Keratinocyte (primary cell): ENCODE measurements at regions not wholly inside any gene's neighbourhood (a gene's known extent, or its start where the extent isn't known, plus 50 kb on each side); places are given as distances from the start of the nearest gene placed in this dataset.

Experiments
- DNase-seq: peaks from one replicate; pipeline ENCODE4 v3.0.0-alpha.2; 2011; ENCODE audit warnings: low read depth, missing footprints, low spot score
- FAIRE-seq: peaks from 2 replicates; lab custom pipeline; 2011; peaks lifted over from hg19 to GRCh38; lab: Jason Lieb, UNC
- H2AFZ ChIP-seq: 2 replicates; pipeline ENCODE4 v1.6.0; 2012; ENCODE audit warnings: low read length, control low read depth, inconsistent platforms; ENCODE audit not compliant: control insufficient read depth
- H3K27ac ChIP-seq: 2 replicates; pipeline ENCODE4 v1.5.1; 2011; ENCODE audit warnings: low read length; ENCODE audit not compliant: control insufficient read depth, insufficient read depth
- H3K27me3 ChIP-seq: 3 replicates; pipeline ENCODE4 v1.6.0; 2011; ENCODE audit warnings: low read length; ENCODE audit not compliant: control insufficient read depth, insufficient read depth; ENCODE audit errors: extremely low read depth
- H3K36me3 ChIP-seq, 2 experiments: 2 replicates in 1 of 2; 3 replicates in 1 of 2; pipeline ENCODE4 v1.5.1; 2011; ENCODE audit warnings: low read length in 2 of 2, mild to moderate bottlenecking in 1 of 2; ENCODE audit not compliant: control insufficient read depth in 2 of 2, insufficient read depth in 2 of 2; ENCODE audit errors: extremely low read depth in 1 of 2
- H3K4me1 ChIP-seq: 3 replicates; pipeline ENCODE4 v1.5.1; 2011; ENCODE audit warnings: low read length; ENCODE audit not compliant: control insufficient read depth, insufficient read depth; ENCODE audit errors: extremely low read depth
- H3K4me2 ChIP-seq: 3 replicates; pipeline ENCODE4 v1.6.0; 2011; ENCODE audit warnings: low read depth, low read length; ENCODE audit not compliant: control insufficient read depth, insufficient read depth; ENCODE audit errors: extremely low read depth
- H3K4me3 ChIP-seq, 3 experiments: fragments of 200-600 bp in 1 of 3; sonication (generic) in 1 of 3; 2 replicates in 2 of 3; 3 replicates in 1 of 3; pipeline ENCODE4 v1.5.1; 2011 to 2016; ENCODE audit warnings: low read length in 3 of 3, mild to moderate bottlenecking in 3 of 3, control low read depth in 2 of 3, inconsistent platforms in 1 of 3, low read depth in 1 of 3, mixed read lengths in 1 of 3, mixed run types in 1 of 3, moderate library complexity in 1 of 3; ENCODE audit not compliant: control insufficient read depth in 2 of 3, insufficient read depth in 2 of 3; ENCODE audit errors: extremely low read depth in 1 of 3
- H3K79me2 ChIP-seq: 2 replicates; pipeline ENCODE4 v1.6.0; 2012; ENCODE audit warnings: low read length; ENCODE audit not compliant: control insufficient read depth, insufficient read depth
- H3K9ac ChIP-seq: 3 replicates; pipeline ENCODE4 v1.6.0; 2011; ENCODE audit warnings: low read length; ENCODE audit not compliant: control insufficient read depth, insufficient read depth; ENCODE audit errors: extremely low read depth
- H3K9me1 ChIP-seq: 3 replicates; pipeline ENCODE4 v1.6.0; 2011; ENCODE audit warnings: low read length; ENCODE audit not compliant: control insufficient read depth, insufficient read depth; ENCODE audit errors: extremely low read depth
- H3K9me3 ChIP-seq: 2 replicates; pipeline ENCODE4 v1.5.1; 2012; ENCODE audit warnings: low read depth, low read length; ENCODE audit not compliant: control insufficient read depth
- H4K20me1 ChIP-seq: 3 replicates; pipeline ENCODE4 v1.6.0; 2011; ENCODE audit warnings: low read length; ENCODE audit not compliant: control insufficient read depth, insufficient read depth; ENCODE audit errors: extremely low read depth
- EZH2 ChIP-seq: IDR thresholded peaks from one replicate; pipeline ENCODE4 v1.6.1; 2012; ENCODE audit warnings: inconsistent platforms, mild to moderate bottlenecking, low read length, moderate library complexity
- dilution Hi-C: fragments of 300-500 bp; cut with MboI; formaldehyde crosslinking; loops from one replicate; pipeline ENCODE4 v1.7.0; 2020; ENCODE audit warnings: low sequenced_read_pairs; ENCODE audit not compliant: extremely low pct_ligation_motif_present
- TF ChIP-seq, protein P1 (sequence below), 3 experiments: IDR thresholded peaks in 1 of 3; conservative IDR thresholded peaks in 1 of 3; optimal IDR thresholded peaks in 1 of 3; 2 replicates in 2 of 3; 3 replicates in 1 of 3; pipeline versions ENCODE3 to v1.5.1; 2011; ENCODE audit warnings: low read length in 3 of 3, mild to moderate bottlenecking in 3 of 3, moderate library complexity in 2 of 3, control low read depth in 1 of 3, inconsistent platforms in 1 of 3; ENCODE audit not compliant: insufficient read depth in 2 of 3; ENCODE audit errors: extremely low read depth in 1 of 3

DNA sequence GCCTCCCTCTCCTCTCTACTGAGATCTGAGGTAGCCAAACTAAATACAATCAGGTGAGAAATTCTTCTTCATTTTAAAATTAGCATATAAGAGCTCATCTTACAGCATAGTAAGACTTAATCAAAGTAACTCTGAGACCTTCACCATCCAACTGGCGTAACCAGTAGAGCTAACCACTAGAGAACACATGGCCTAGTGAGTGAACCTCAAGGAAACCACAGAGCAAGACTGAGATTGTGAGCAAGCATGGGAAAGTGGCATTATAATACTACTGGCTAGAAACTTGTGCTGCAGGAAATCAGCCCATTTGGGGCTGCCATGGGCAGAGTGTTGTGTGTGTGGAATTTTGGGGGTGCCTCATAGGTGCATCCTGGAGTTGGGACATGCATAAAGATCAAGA is 61.1 kb upstream of the SPHKAP start:
- Histone ChIP-seq H3K4me2 (no peak overlapping the region), H3K4me3 (no peak overlapping the region), H3K27me3 (no peaks in the 10 kb centered on the region), H3K9ac (no peak overlapping the region), H3K79me2 (no peaks in the 10 kb centered on the region), H3K9me3 (no peaks in the 10 kb centered on the region), H3K4me1 (no peaks in the 10 kb centered on the region), H3K9me1 (no peaks in the 10 kb centered on the region), H3K27ac (no peak overlapping the region), H3K36me3 (no peaks in the 10 kb centered on the region), H2AFZ (no peak overlapping the region), H4K20me1 (no peaks in the 10 kb centered on the region)
- no peak for DNase-seq
- TF ChIP-seq EZH2: no peak
- TF ChIP-seq, protein P1, sequence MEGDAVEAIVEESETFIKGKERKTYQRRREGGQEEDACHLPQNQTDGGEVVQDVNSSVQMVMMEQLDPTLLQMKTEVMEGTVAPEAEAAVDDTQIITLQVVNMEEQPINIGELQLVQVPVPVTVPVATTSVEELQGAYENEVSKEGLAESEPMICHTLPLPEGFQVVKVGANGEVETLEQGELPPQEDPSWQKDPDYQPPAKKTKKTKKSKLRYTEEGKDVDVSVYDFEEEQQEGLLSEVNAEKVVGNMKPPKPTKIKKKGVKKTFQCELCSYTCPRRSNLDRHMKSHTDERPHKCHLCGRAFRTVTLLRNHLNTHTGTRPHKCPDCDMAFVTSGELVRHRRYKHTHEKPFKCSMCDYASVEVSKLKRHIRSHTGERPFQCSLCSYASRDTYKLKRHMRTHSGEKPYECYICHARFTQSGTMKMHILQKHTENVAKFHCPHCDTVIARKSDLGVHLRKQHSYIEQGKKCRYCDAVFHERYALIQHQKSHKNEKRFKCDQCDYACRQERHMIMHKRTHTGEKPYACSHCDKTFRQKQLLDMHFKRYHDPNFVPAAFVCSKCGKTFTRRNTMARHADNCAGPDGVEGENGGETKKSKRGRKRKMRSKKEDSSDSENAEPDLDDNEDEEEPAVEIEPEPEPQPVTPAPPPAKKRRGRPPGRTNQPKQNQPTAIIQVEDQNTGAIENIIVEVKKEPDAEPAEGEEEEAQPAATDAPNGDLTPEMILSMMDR (optimal IDR thresholded peaks at IDR 0.05 in 1 of 3, IDR thresholded peaks at IDR 0.05 in 1 of 3, conservative IDR thresholded peaks at IDR 0.05 in 1 of 3; ENCODE audit: extremely low read depth in 1 of 3, insufficient read depth in 2 of 3, low read length in 3 of 3): no peak
- FAIRE-seq: no peak
- dilution Hi-C loops: no loop called here

DNA sequence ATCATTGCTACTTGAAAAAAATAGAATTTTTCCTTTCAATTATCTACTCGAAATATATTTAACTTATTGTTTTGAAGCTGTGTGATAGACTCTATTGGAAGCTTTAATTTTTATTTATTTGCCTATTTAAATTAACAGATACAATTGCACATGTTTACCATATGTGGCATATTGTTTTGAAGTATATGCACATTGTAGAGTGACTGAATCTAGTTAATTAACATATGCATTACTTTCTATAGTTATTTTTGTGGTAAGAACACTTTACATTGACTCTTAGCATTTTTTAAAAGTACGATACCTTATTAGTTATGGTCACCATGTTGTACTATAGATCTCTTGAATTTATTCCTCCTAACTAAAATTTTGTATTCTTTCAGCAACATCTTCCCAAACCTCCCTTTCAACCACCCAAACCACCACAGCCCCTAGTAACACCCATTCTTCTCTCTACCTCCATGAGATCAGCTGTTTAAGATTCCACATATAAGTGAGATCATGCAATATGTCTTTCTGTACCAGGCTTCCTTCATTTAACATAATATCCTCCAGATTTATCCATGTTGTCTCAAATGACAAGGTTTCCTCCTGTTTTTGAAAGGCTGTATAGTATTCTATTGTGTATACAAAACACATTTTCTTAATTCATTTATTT is 58.5 kb upstream of the SPHKAP start:
- H3K27me3 ChIP-seq: no peaks in the 10 kb centered on the region
- no peaks in the 10 kb centered on the region for H4K20me1 ChIP-seq
- H2AFZ ChIP-seq: no peak overlapping the region
- H3K4me1 ChIP-seq: no peaks in the 10 kb centered on the region
- no peaks in the 10 kb centered on the region for H3K79me2 ChIP-seq
- no peaks in the 10 kb centered on the region for H3K36me3 ChIP-seq
- dilution Hi-C loops: no loop called here
- no peaks in the 10 kb centered on the region for H3K9me1 ChIP-seq
- no peak overlapping the region for H3K27ac ChIP-seq
- H3K4me2 ChIP-seq: no peak overlapping the region
- no peak overlapping the region for H3K4me3 ChIP-seq
- H3K9ac ChIP-seq: no peak overlapping the region
- no peak for DNase-seq
- FAIRE-seq: no peak
- H3K9me3 ChIP-seq: no peaks in the 10 kb centered on the region
- TF ChIP-seq EZH2: no peak
- TF ChIP-seq, protein P1 (optimal IDR thresholded peaks at IDR 0.05 in 1 of 3, IDR thresholded peaks at IDR 0.05 in 1 of 3, conservative IDR thresholded peaks at IDR 0.05 in 1 of 3; ENCODE audit: extremely low read depth in 1 of 3, insufficient read depth in 2 of 3, low read length in 3 of 3): no peak
